Lower leg skin (tissue), 4 donors: ENCODE measurements at regions not wholly inside any gene's neighbourhood (a gene's known extent, or its start where the extent isn't known, plus 50 kb on each side); places are given as distances from the start of the nearest gene placed in this dataset.
A peak's percentile ranks its signal among the peaks of the same experiment; 100 is the strongest.

Experiments
- DNase-seq, 2 donors: peaks; one replicate each; pipeline ENCODE4 v3.0.0-alpha.2; 2019; ENCODE audit warnings: low spot score in 2 of 2
- H3K4me3 ChIP-seq: fragments of 200-600 bp; sonication (generic); 2 replicates; pipeline ENCODE4 v1.5.1; 2017; ENCODE audit warnings: mild to moderate bottlenecking, low read depth; ENCODE audit not compliant: poor library complexity, severe bottlenecking
- CTCF ChIP-seq, 3 donors: fragments of 450-650 bp; IDR thresholded peaks; one replicate each; pipeline ENCODE4 v1.5.1; 2016; ENCODE audit warnings: antibody characterized with exemption in 3 of 3, mild to moderate bottlenecking in 3 of 3, moderate library complexity in 2 of 3
- POLR2A ChIP-seq, 2 donors: fragments of 450-650 bp; IDR thresholded peaks; one replicate each; pipeline ENCODE4 v1.6.1; 2016 to 2017; ENCODE audit warnings: antibody characterized with exemption in 2 of 2, mild to moderate bottlenecking in 1 of 2, moderate library complexity in 1 of 2
- WGBS, 2 donors: methylation state at CpG; one replicate each; pipeline ENCODE4 v1.1.5; 2018; 5-methylcytosine and 5-hydroxymethylcytosine counted together
- intact Hi-C: fragments of 100-400 bp; cut with DNase I; formaldehyde crosslinking; loops from one replicate; pipeline ENCODE4 v1.15.0; 2023; ENCODE audit warnings: low total_unique reads

- intact Hi-C loops = no loop called here
- DNase-seq = no peak
- TF ChIP-seq CTCF (IDR thresholded peaks at IDR 0.05) = no peak
- no peak for TF ChIP-seq POLR2A (IDR thresholded peaks at IDR 0.05)
- H3K4me3 ChIP-seq = no peak overlapping the region
- 70 to 73% methylated on average over 4 of the region's 4 CpGs for WGBS, 2 donors
Observed at GRCh38 chr7:67678419-67678818, 681.8 kb downstream of the TYW1 start.

- intact Hi-C loops = no loop called here
- no peak overlapping the region for H3K4me3 ChIP-seq
- 73 to 90% methylated on average over 4 of the region's 4 CpGs for WGBS, 2 donors
- TF ChIP-seq POLR2A (IDR thresholded peaks at IDR 0.05) (no peak), CTCF (IDR thresholded peaks at IDR 0.05) (no peak)
- no peak for DNase-seq
Observed at GRCh38 chr7:67683628-67684027, 687.0 kb downstream of the TYW1 start.

GRCh38 chr7:67690700-67691099, 694.1 kb downstream of the TYW1 start:
- DNase-seq = no peak
- WGBS, 2 donors = 94 to 97% methylated on average over 1 of the region's 1 CpG
- no peak overlapping the region for H3K4me3 ChIP-seq
- TF ChIP-seq POLR2A (IDR thresholded peaks at IDR 0.05) = no peak
- TF ChIP-seq CTCF (IDR thresholded peaks at IDR 0.05) = no peak
- intact Hi-C loops = no loop called here

- 11 to 27% methylated on average over 4 of the region's 4 CpGs for WGBS, 2 donors
- TF ChIP-seq CTCF (IDR thresholded peaks at IDR 0.05) (no peak), POLR2A (IDR thresholded peaks at IDR 0.05) (no peak)
- intact Hi-C loops = no loop called here
- H3K4me3 ChIP-seq = no peak overlapping the region
- peak in 1 of 2 donors; percentile 22 for DNase-seq
Observed at GRCh38 chr7:67692425-67692824, 695.8 kb downstream of the TYW1 start.

- intact Hi-C loops = no loop called here
- TF ChIP-seq POLR2A (IDR thresholded peaks at IDR 0.05) (no peak), CTCF (IDR thresholded peaks at IDR 0.05) (no peak)
- WGBS, 2 donors = 51 to 53% methylated on average over 5 of the region's 5 CpGs
Observed at GRCh38 chr7:67696124-67696523, 699.5 kb downstream of the TYW1 start.

GRCh38 chr7:67696878-67697277, 700.2 kb downstream of the TYW1 start:
- intact Hi-C loops = no loop called here
- TF ChIP-seq POLR2A (IDR thresholded peaks at IDR 0.05) (no peak), CTCF (IDR thresholded peaks at IDR 0.05) (no peak)
- WGBS, 2 donors = 48 to 52% methylated on average over 7 of the region's 7 CpGs
- H3K4me3 ChIP-seq = no peak overlapping the region
- DNase-seq = no peak

More at GRCh38 chr7:67696124-67696523, 699.5 kb downstream of the TYW1 start:
- no peak for DNase-seq
- no peak overlapping the region for H3K4me3 ChIP-seq
